Lower leg skin (tissue), 3 donors: ENCODE measurements at regions not wholly inside any gene's neighbourhood (a gene's known extent, or its start where the extent isn't known, plus 50 kb on each side); places are given as distances from the start of the nearest gene placed in this dataset.
"Not testable (repeated sequence)": the region's sequence is repeated elsewhere in the genome, so short reads cannot be mapped to it uniquely, and the experiment has no call there.

Source experiments
- CTCF ChIP-seq, 3 donors: fragments of 450-650 bp; IDR thresholded peaks; one replicate each; pipeline ENCODE4 v1.5.1; 2016; ENCODE audit warnings: antibody characterized with exemption in 3 of 3, mild to moderate bottlenecking in 3 of 3, moderate library complexity in 2 of 3
- POLR2A ChIP-seq, 2 donors: fragments of 450-650 bp; IDR thresholded peaks; one replicate each; pipeline ENCODE4 v1.6.1; 2016 to 2017; ENCODE audit warnings: antibody characterized with exemption in 2 of 2, mild to moderate bottlenecking in 1 of 2, moderate library complexity in 1 of 2

GRCh38 chr1:148246258-148246861 lies 94.3 kb upstream of the NBPF11 start:
- TF ChIP-seq CTCF, POLR2A (IDR thresholded peaks at IDR 0.05): not testable (repeated sequence)
